ENCODE measurements at regions not wholly inside any gene's neighbourhood (a gene's known extent, or its start where the extent isn't known, plus 50 kb on each side); places are given as distances from the start of the nearest gene placed in this dataset.

GRCh38 chr10:128693493-128694131 is 567.4 kb upstream of the MKI67 start:
- no peak for DNase-seq
- H3K36me3 Mint-ChIP-seq (ENCODE audit: low read depth) = no peaks in the 10 kb centered on the region
- TF ChIP-seq CTCF (IDR thresholded peaks at IDR 0.05) = no peak
- H3K4me1 Mint-ChIP-seq (ENCODE audit: low read depth) = no peaks in the 10 kb centered on the region
- no peak overlapping the region for H3K27ac Mint-ChIP-seq
- H3K27me3 Mint-ChIP-seq (ENCODE audit: insufficient read depth) = no peaks in the 10 kb centered on the region
- no peak overlapping the region for H3K4me3 Mint-ChIP-seq
- peaks cover 64% of the 10 kb centered on the region for H3K9me3 Mint-ChIP-seq

- Mint-ChIP-seq H3K27ac (no peak overlapping the region), H3K27me3 (ENCODE audit: insufficient read depth) (no peaks in the 10 kb centered on the region), H3K4me3 (no peak overlapping the region), H3K36me3 (ENCODE audit: low read depth) (no peaks in the 10 kb centered on the region), H3K9me3 (peaks cover 64% of the 10 kb centered on the region), H3K4me1 (ENCODE audit: low read depth) (no peaks in the 10 kb centered on the region)
- TF ChIP-seq CTCF (IDR thresholded peaks at IDR 0.05) = no peak
- DNase-seq = no peak
These were observed 568.1 kb upstream of the MKI67 start for GRCh38 chr10:128694168-128694850.

- Mint-ChIP-seq H3K36me3 (ENCODE audit: low read depth) (no peaks in the 10 kb centered on the region), H3K27me3 (ENCODE audit: insufficient read depth) (no peaks in the 10 kb centered on the region), H3K4me3 (no peak overlapping the region), H3K9me3 (peaks cover 59% of the 10 kb centered on the region), H3K4me1 (ENCODE audit: low read depth) (no peaks in the 10 kb centered on the region), H3K27ac (no peak overlapping the region)
- DNase-seq = no peak
- no peak for TF ChIP-seq CTCF (IDR thresholded peaks at IDR 0.05)
These were observed 568.9 kb upstream of the MKI67 start for GRCh38 chr10:128694851-128695725.

GRCh38 chr10:128695931-128696330 is 569.7 kb upstream of the MKI67 start:
- Mint-ChIP-seq H3K4me1 (ENCODE audit: low read depth) (no peaks in the 10 kb centered on the region), H3K36me3 (ENCODE audit: low read depth) (no peaks in the 10 kb centered on the region), H3K9me3 (peaks cover 57% of the 10 kb centered on the region), H3K4me3 (no peak overlapping the region), H3K27me3 (ENCODE audit: insufficient read depth) (no peaks in the 10 kb centered on the region), H3K27ac (no peak overlapping the region)
- DNase-seq = no peak
- TF ChIP-seq CTCF (IDR thresholded peaks at IDR 0.05) = no peak

GRCh38 chr10:128697437-128697836 is 571.2 kb upstream of the MKI67 start:
- Mint-ChIP-seq H3K36me3 (ENCODE audit: low read depth) (no peaks in the 10 kb centered on the region), H3K27me3 (ENCODE audit: insufficient read depth) (no peaks in the 10 kb centered on the region), H3K27ac (no peak overlapping the region), H3K4me1 (ENCODE audit: low read depth) (no peaks in the 10 kb centered on the region), H3K9me3 (peaks cover 60% of the 10 kb centered on the region), H3K4me3 (no peak overlapping the region)
- TF ChIP-seq CTCF (IDR thresholded peaks at IDR 0.05) = no peak
- DNase-seq = no peak

Data from HFFc6 (cell line).